Natural killer cell (primary cell): ENCODE measurements at regions not wholly inside any gene's neighbourhood (a gene's known extent, or its start where the extent isn't known, plus 50 kb on each side); places are given as distances from the start of the nearest gene placed in this dataset.

Experiments used
- ATAC-seq, 3 donors: fragments of 150-1000 bp in 2 of 3; fragments of 200-7000 bp in 1 of 3; cut with Tn5 transposase; 1 replicate in 1 of 3; 2 replicates in 2 of 3; pipeline ENCODE4 v1.10.0; 2021; ENCODE audit warnings: mild to moderate bottlenecking in 2 of 3, moderate library complexity in 2 of 3
- DNase-seq, 2 donors: peaks; one replicate each; pipeline versions ENCODE4 v3.0.0 to v3.0.0-alpha.2; 2013 to 2021; ENCODE audit warnings: mixed read lengths in 1 of 2
- H3K27ac ChIP-seq: one replicate; pipeline ENCODE4 v1.5.1; 2013; ENCODE audit warnings: mild to moderate bottlenecking, low read length
- H3K27me3 ChIP-seq: one replicate; pipeline ENCODE4 v1.6.1; 2013; ENCODE audit warnings: low read length; ENCODE audit not compliant: control insufficient read depth, insufficient read depth
- H3K36me3 ChIP-seq: one replicate; pipeline ENCODE4 v1.6.1; 2013; ENCODE audit warnings: low read length; ENCODE audit not compliant: control insufficient read depth, insufficient read depth
- H3K4me1 ChIP-seq: one replicate; pipeline ENCODE4 v1.6.1; 2013; ENCODE audit warnings: low read length; ENCODE audit not compliant: control insufficient read depth, insufficient read depth
- H3K4me3 ChIP-seq: one replicate; pipeline ENCODE4 v1.5.1; 2013; ENCODE audit warnings: low read length
- H3K9me3 ChIP-seq: one replicate; pipeline ENCODE4 v1.6.1; 2013; ENCODE audit warnings: low read length; ENCODE audit not compliant: control insufficient read depth, insufficient read depth
- H3K27ac Mint-ChIP-seq, 2 donors: one replicate each; pipeline ENCODE4 v1.8.0; 2022; ENCODE audit warnings: mild to moderate bottlenecking in 2 of 2, mixed read lengths in 2 of 2, moderate library complexity in 1 of 2
- H3K27me3 Mint-ChIP-seq, 2 donors: one replicate each; pipeline ENCODE4 v1.8.0; 2022; ENCODE audit warnings: low read depth in 2 of 2, mixed read lengths in 2 of 2
- H3K36me3 Mint-ChIP-seq: one replicate; pipeline ENCODE4 v1.8.0; 2022; ENCODE audit warnings: mixed read lengths
- H3K4me1 Mint-ChIP-seq, 2 donors: one replicate each; pipeline ENCODE4 v1.8.0; 2022; ENCODE audit warnings: mixed read lengths in 2 of 2
- H3K4me3 Mint-ChIP-seq: one replicate; pipeline ENCODE4 v1.8.0; 2022; ENCODE audit warnings: mild to moderate bottlenecking, moderate library complexity, mixed read lengths
- H3K9me3 Mint-ChIP-seq, 2 donors: one replicate each; pipeline ENCODE4 v1.8.0; 2022; ENCODE audit warnings: mixed read lengths in 2 of 2
- WGBS: methylation state at CpG from one replicate; pipeline ENCODE4 v1.1.7; 2013; ENCODE audit warnings: missing lambda C conversion rate; ENCODE audit not compliant: insufficient coverage; 5-methylcytosine and 5-hydroxymethylcytosine counted together
- intact Hi-C: fragments of 100-400 bp; cut with micrococcal nuclease; formaldehyde crosslinking; loops from one replicate; pipeline ENCODE4 v1.14.2; 2022
- TF ChIP-seq, protein P1 (sequence below): fragments of 200-600 bp; IDR thresholded peaks from one replicate; pipeline ENCODE4 v1.8.0; 2022; ENCODE audit warnings: antibody characterized with exemption

DNA sequence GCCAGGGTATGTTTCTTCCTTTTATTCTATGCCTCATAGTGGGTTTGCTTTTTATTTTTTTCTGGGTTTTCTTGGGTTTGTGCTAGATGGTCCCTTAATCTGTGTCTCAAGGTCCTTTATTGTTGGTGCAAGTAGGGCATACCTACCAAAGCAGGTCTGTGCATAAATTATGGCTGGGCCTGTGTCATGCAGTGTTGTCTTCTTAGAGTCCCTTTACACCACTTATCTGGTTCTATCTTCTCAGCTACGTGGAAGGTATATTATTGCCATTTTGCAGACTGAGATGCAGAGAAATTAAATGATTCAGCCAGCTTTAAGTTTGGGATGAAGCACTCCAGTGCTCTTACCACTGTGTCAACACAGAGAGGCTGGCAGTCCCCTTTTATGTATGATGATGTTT lies 293.5 kb upstream of the SOX2 start:
- intact Hi-C loops, result no loop called here
- 75% methylated on average over 1 of the region's 1 CpG for WGBS

DNA sequence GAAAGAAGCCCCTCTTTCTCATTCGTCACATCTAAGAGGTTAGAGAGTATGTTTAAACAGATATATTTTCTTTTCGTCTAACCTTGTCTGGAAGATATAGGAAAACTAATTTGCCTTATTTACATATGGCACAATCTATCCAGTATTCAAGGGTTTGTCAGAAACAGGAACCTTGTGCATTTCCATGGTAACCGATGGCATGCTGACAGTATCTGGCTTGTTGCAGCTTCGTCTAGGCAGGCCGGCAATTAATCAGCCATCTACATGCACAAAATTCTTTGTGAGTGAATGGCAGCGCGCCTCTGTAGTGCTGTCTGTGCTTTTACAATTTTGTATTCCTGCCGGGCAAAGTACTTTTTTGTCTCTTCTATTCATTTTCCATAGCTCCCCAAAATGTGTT lies 294.0 kb upstream of the SOX2 start:
- H3K27me3 Mint-ChIP-seq, result no peaks in the 10 kb centered on the region
- H3K27ac Mint-ChIP-seq, result no peak overlapping the region
- H3K36me3 ChIP-seq, result no peaks in the 10 kb centered on the region
- H3K4me3 ChIP-seq, result no peak overlapping the region
- no peak for ATAC-seq
- H3K9me3 Mint-ChIP-seq, result peaks cover 0 to 3% of the 10 kb centered on the region in 2 donors
- H3K4me1 Mint-ChIP-seq, result no peaks in the 10 kb centered on the region
- intact Hi-C loops, result no loop called here
- TF ChIP-seq, protein P1, sequence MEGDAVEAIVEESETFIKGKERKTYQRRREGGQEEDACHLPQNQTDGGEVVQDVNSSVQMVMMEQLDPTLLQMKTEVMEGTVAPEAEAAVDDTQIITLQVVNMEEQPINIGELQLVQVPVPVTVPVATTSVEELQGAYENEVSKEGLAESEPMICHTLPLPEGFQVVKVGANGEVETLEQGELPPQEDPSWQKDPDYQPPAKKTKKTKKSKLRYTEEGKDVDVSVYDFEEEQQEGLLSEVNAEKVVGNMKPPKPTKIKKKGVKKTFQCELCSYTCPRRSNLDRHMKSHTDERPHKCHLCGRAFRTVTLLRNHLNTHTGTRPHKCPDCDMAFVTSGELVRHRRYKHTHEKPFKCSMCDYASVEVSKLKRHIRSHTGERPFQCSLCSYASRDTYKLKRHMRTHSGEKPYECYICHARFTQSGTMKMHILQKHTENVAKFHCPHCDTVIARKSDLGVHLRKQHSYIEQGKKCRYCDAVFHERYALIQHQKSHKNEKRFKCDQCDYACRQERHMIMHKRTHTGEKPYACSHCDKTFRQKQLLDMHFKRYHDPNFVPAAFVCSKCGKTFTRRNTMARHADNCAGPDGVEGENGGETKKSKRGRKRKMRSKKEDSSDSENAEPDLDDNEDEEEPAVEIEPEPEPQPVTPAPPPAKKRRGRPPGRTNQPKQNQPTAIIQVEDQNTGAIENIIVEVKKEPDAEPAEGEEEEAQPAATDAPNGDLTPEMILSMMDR, result no peak
- no peaks in the 10 kb centered on the region for H3K36me3 Mint-ChIP-seq
- H3K9me3 ChIP-seq, result peaks cover 3% of the 10 kb centered on the region
- H3K4me3 Mint-ChIP-seq, result no peak overlapping the region
- no peak for DNase-seq
- WGBS, result 54% methylated on average over 6 of the region's 8 CpGs
- no peaks in the 10 kb centered on the region for H3K4me1 ChIP-seq
- H3K27me3 ChIP-seq, result no peaks in the 10 kb centered on the region
- no peak overlapping the region for H3K27ac ChIP-seq

More for the DNA sequence above, 293.5 kb upstream of the SOX2 start:
- Histone ChIP-seq H3K4me1 (no peaks in the 10 kb centered on the region), H3K27me3 (no peaks in the 10 kb centered on the region), H3K27ac (no peak overlapping the region), H3K9me3 (peaks cover 3% of the 10 kb centered on the region), H3K36me3 (no peaks in the 10 kb centered on the region), H3K4me3 (no peak overlapping the region)
- DNase-seq (no peak), ATAC-seq (no peak)
- TF ChIP-seq, protein P1, result no peak
- Mint-ChIP-seq H3K27ac (no peak overlapping the region), H3K27me3 (no peaks in the 10 kb centered on the region), H3K4me1 (no peaks in the 10 kb centered on the region), H3K9me3 (peaks cover 0 to 7% of the 10 kb centered on the region in 2 donors), H3K4me3 (no peak overlapping the region), H3K36me3 (no peaks in the 10 kb centered on the region)

DNA sequence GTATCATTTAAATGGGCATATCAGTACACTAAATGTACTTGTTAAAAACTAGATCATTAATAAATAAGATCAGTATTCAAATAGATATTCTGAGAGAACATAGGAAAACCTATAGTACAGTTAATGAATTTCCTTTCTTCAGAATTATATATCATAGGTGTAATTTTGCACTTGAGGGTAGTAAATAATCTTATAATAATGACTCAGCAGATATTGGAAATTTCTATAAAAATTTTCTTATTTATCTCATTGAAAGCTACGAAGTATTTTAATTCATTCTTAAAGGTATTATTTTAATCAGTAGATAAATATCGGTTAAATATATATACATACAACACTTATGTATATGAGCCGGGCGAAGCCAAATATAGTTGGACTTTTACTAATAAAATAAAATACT lies 300.9 kb upstream of the SOX2 start:
- no peaks in the 10 kb centered on the region for H3K27me3 Mint-ChIP-seq

More for the DNA sequence above, 300.9 kb upstream of the SOX2 start:
- WGBS, result no CpG with 5 or more reads among the region's 4 CpGs
- intact Hi-C loops, result no loop called here
- H3K36me3 Mint-ChIP-seq, result no peaks in the 10 kb centered on the region
- Histone ChIP-seq H3K27me3 (no peaks in the 10 kb centered on the region), H3K27ac (no peak overlapping the region), H3K36me3 (no peaks in the 10 kb centered on the region), H3K9me3 (no peaks in the 10 kb centered on the region), H3K4me1 (no peaks in the 10 kb centered on the region), H3K4me3 (no peak overlapping the region)
- H3K4me1 Mint-ChIP-seq, result no peaks in the 10 kb centered on the region
- peaks cover 7 to 8% of the 10 kb centered on the region in 2 donors for H3K9me3 Mint-ChIP-seq
- TF ChIP-seq, protein P1, result no peak
- H3K27ac Mint-ChIP-seq, result no peak overlapping the region
- ATAC-seq (no peak), DNase-seq (no peak)
- H3K4me3 Mint-ChIP-seq, result no peak overlapping the region
